Peyer's patch (tissue), 4 donors: ENCODE measurements at regions not wholly inside any gene's neighbourhood (a gene's known extent, or its start where the extent isn't known, plus 50 kb on each side); places are given as distances from the start of the nearest gene placed in this dataset.

Experiments
- DNase-seq, 3 donors: peaks; one replicate each; pipeline ENCODE4 v3.0.0-alpha.2; 2017 to 2019
- H3K27ac ChIP-seq, 4 donors: fragments of 200-600 bp; sonication (generic); one replicate each; pipeline ENCODE4 v1.5.1; 2016 to 2019
- H3K27me3 ChIP-seq, 2 donors: fragments of 200-600 bp; sonication (generic); one replicate each; pipeline ENCODE4 v1.5.1; 2019
- H3K36me3 ChIP-seq, 3 donors: fragments of 200-600 bp; sonication (generic); one replicate each; pipeline ENCODE4 v1.5.1; 2016 to 2019
- H3K4me1 ChIP-seq, 4 donors: fragments of 200-600 bp; sonication (generic); one replicate each; pipeline ENCODE4 v1.5.1; 2016 to 2019
- H3K4me3 ChIP-seq, 4 donors: fragments of 200-600 bp; sonication (generic); 1 replicate in 3 of 4; 2 replicates in 1 of 4; pipeline ENCODE4 v1.5.1; 2016 to 2019; ENCODE audit warnings: mild to moderate bottlenecking in 1 of 4
- H3K9me3 ChIP-seq, 4 donors: fragments of 200-600 bp; sonication (generic); one replicate each; pipeline ENCODE4 v1.5.1; 2016 to 2019; ENCODE audit warnings: mild to moderate bottlenecking in 1 of 4
- CTCF ChIP-seq, 6 experiments: fragments of 450-650 bp in 4 of 6; fragments of 200-600 bp in 2 of 6; sonication (generic) in 1 of 6; IDR thresholded peaks; one replicate each; pipeline ENCODE4 v1.5.1; 2017 to 2019; ENCODE audit warnings: antibody characterized with exemption in 6 of 6, mild to moderate bottlenecking in 3 of 6, moderate library complexity in 1 of 6
- POLR2A ChIP-seq, 2 donors: fragments of 450-650 bp; IDR thresholded peaks; one replicate each; pipeline ENCODE4 v1.5.1; 2017; ENCODE audit warnings: antibody characterized with exemption in 2 of 2, mild to moderate bottlenecking in 2 of 2, moderate library complexity in 2 of 2

GRCh38 chr2:19826874-19827273, 74.9 kb downstream of the TTC32 start:
- Histone ChIP-seq H3K9me3 (no peaks in the 10 kb centered on the region), H3K27ac (no peak overlapping the region), H3K4me3 (no peak overlapping the region), H3K4me1 (no peaks in the 10 kb centered on the region), H3K36me3 (no peaks in the 10 kb centered on the region), H3K27me3 (no peaks in the 10 kb centered on the region)
- TF ChIP-seq POLR2A (IDR thresholded peaks at IDR 0.05) (no peak), CTCF (IDR thresholded peaks at IDR 0.05) (no peak)
- DNase-seq, result no peak

- no peak overlapping the region for H3K27ac ChIP-seq
- TF ChIP-seq CTCF (IDR thresholded peaks at IDR 0.05), result no peak
- no peak for TF ChIP-seq POLR2A (IDR thresholded peaks at IDR 0.05)
- no peaks in the 10 kb centered on the region for H3K27me3 ChIP-seq
- no peaks in the 10 kb centered on the region for H3K4me1 ChIP-seq
- H3K36me3 ChIP-seq, result no peaks in the 10 kb centered on the region
- DNase-seq, result no peak
- no peaks in the 10 kb centered on the region for H3K9me3 ChIP-seq
- H3K4me3 ChIP-seq, result no peak overlapping the region
These were observed 78.3 kb downstream of the TTC32 start for GRCh38 chr2:19823507-19823906.

GRCh38 chr2:19819097-19820065, 82.4 kb downstream of the TTC32 start:
- no peaks in the 10 kb centered on the region for H3K36me3 ChIP-seq
- H3K4me3 ChIP-seq, result no peak overlapping the region
- H3K4me1 ChIP-seq, result no peaks in the 10 kb centered on the region
- no peaks in the 10 kb centered on the region for H3K27me3 ChIP-seq
- TF ChIP-seq CTCF (IDR thresholded peaks at IDR 0.05), result no peak
- TF ChIP-seq POLR2A (IDR thresholded peaks at IDR 0.05), result no peak
- DNase-seq, result no peak
- no peak overlapping the region for H3K27ac ChIP-seq
- no peaks in the 10 kb centered on the region for H3K9me3 ChIP-seq

GRCh38 chr2:19818543-19818942, 83.2 kb downstream of the TTC32 start:
- no peaks in the 10 kb centered on the region for H3K27me3 ChIP-seq
- H3K4me1 ChIP-seq, result no peaks in the 10 kb centered on the region
- TF ChIP-seq CTCF (IDR thresholded peaks at IDR 0.05) (no peak), POLR2A (IDR thresholded peaks at IDR 0.05) (no peak)
- H3K36me3 ChIP-seq, result no peaks in the 10 kb centered on the region
- H3K27ac ChIP-seq, result no peak overlapping the region
- H3K9me3 ChIP-seq, result no peaks in the 10 kb centered on the region
- no peak for DNase-seq
- H3K4me3 ChIP-seq, result no peak overlapping the region

- no peak for DNase-seq
- Histone ChIP-seq H3K27ac (no peak overlapping the region), H3K9me3 (no peaks in the 10 kb centered on the region), H3K4me3 (no peak overlapping the region), H3K36me3 (no peaks in the 10 kb centered on the region), H3K4me1 (no peaks in the 10 kb centered on the region), H3K27me3 (no peaks in the 10 kb centered on the region)
- TF ChIP-seq CTCF (IDR thresholded peaks at IDR 0.05) (no peak), POLR2A (IDR thresholded peaks at IDR 0.05) (no peak)
These were observed 83.7 kb downstream of the TTC32 start for GRCh38 chr2:19818039-19818438.
